Endothelial cell of umbilical vein (primary cell): ENCODE measurements at regions not wholly inside any gene's neighbourhood (a gene's known extent, or its start where the extent isn't known, plus 50 kb on each side); places are given as distances from the start of the nearest gene placed in this dataset.

Experiments
- CTCF ChIP-seq, 2 donors: IDR thresholded peaks; 1 replicate in 1 of 2; 2 replicates in 1 of 2; pipeline ENCODE4 v1.5.1; 2011; ENCODE audit warnings: low read length in 2 of 2, mild to moderate bottlenecking in 2 of 2, moderate library complexity in 2 of 2, control low read depth in 1 of 2, inconsistent platforms in 1 of 2, low read depth in 1 of 2; ENCODE audit not compliant: insufficient read depth in 1 of 2; ENCODE audit errors: extremely low read depth in 1 of 2
- POLR2A ChIP-seq: IDR thresholded peaks from 2 replicates; pipeline ENCODE4 v1.6.1; 2012; ENCODE audit warnings: low read depth, mild to moderate bottlenecking, control low read depth, low read length

DNA sequence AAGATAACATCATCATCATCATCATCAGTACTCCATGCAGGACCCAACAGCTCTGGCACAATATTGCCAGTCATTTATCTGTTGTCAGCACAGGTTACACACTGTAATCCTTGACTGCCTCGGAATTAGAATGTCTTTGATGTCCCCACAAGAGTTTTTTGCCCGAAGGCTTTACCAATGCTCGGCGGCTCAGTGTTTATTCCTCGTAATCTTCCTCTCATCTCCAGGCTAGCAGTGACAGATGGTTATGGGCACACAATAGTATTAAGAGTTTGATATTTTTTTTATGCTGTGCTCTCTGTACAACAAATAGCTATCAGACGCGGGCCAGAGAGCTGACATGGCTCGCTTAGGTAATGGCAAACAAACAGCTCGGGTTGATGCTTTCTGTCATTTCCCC is 515.2 kb downstream of the ZEB2 start:
- no peak for TF ChIP-seq CTCF (IDR thresholded peaks at IDR 0.05; ENCODE audit: extremely low read depth in 1 of 2, insufficient read depth in 1 of 2, low read depth in 1 of 2, low read length in 2 of 2)
- TF ChIP-seq POLR2A = no peak
